Suprapubic skin (tissue), 4 donors: ENCODE measurements at regions not wholly inside any gene's neighbourhood (a gene's known extent, or its start where the extent isn't known, plus 50 kb on each side); places are given as distances from the start of the nearest gene placed in this dataset.
"Not testable (repeated sequence)": the region's sequence is repeated elsewhere in the genome, so short reads cannot be mapped to it uniquely, and the experiment has no call there.

Experiments used
- DNase-seq, 2 donors: peaks; one replicate each; pipeline ENCODE4 v3.0.0-alpha.2; 2019; ENCODE audit warnings: low spot score in 2 of 2
- H3K27ac ChIP-seq: fragments of 200-600 bp; sonication (generic); one replicate; pipeline ENCODE4 v1.5.1; 2019
- H3K27me3 ChIP-seq: fragments of 200-600 bp; sonication (generic); one replicate; pipeline ENCODE4 v1.5.1; 2019
- H3K36me3 ChIP-seq: fragments of 200-600 bp; sonication (generic); one replicate; pipeline ENCODE4 v1.5.1; 2019
- H3K4me1 ChIP-seq: fragments of 200-600 bp; sonication (generic); one replicate; pipeline ENCODE4 v1.5.1; 2019
- H3K4me3 ChIP-seq: fragments of 200-600 bp; sonication (generic); one replicate; pipeline ENCODE4 v1.5.1; 2019; ENCODE audit warnings: mild to moderate bottlenecking
- H3K9me3 ChIP-seq: fragments of 200-600 bp; sonication (generic); one replicate; pipeline ENCODE4 v1.5.1; 2019
- EP300 ChIP-seq: sonication (generic); formaldehyde crosslinking; IDR thresholded peaks from one replicate; pipeline ENCODE4 v1.6.1; 2017; ENCODE audit warnings: antibody characterized with exemption
- POLR2A ChIP-seq, 2 donors: fragments of 450-650 bp; IDR thresholded peaks; one replicate each; pipeline ENCODE4 v1.6.1; 2017; ENCODE audit warnings: antibody characterized with exemption in 2 of 2, mild to moderate bottlenecking in 2 of 2, moderate library complexity in 2 of 2
- POLR2AphosphoS5 ChIP-seq, 3 donors: sonication (generic); formaldehyde crosslinking; IDR thresholded peaks; one replicate each; pipeline ENCODE4 v1.6.1; 2017; ENCODE audit warnings: antibody characterized with exemption in 3 of 3
- WGBS: methylation state at CpG from one replicate; pipeline ENCODE4 v1.1.5; 2018; 5-methylcytosine and 5-hydroxymethylcytosine counted together
- TF ChIP-seq, protein P1 (sequence below), 2 donors: fragments of 200-600 bp in 1 of 2; fragments of 450-650 bp in 1 of 2; sonication (generic) in 1 of 2; IDR thresholded peaks; one replicate each; pipeline ENCODE4 v1.5.1; 2016 to 2019; ENCODE audit warnings: antibody characterized with exemption in 2 of 2, mild to moderate bottlenecking in 1 of 2, moderate library complexity in 1 of 2

DNA sequence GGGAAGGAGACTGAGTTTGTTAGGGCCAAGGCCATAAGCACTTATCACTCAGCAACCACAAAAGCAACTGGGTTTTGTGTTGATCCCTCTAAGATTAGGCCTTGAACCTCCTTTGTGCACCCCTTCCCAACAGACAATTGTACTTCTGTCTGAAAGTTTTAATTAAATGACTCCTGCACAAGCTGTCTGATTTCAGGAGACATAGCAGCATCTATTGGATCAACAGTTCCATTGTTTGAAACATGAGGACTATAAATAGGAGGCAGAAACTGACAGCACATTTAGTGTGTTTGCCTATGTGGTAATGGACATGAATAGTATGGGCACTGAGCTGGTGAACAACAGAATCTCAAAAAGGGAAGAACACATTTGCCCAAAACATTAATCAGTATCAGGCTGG, 167.3 kb upstream of the KCNJ6 start:
- no peak for DNase-seq
- no peaks in the 10 kb centered on the region for H3K9me3 ChIP-seq
- H3K4me1 ChIP-seq = no peaks in the 10 kb centered on the region
- H3K27ac ChIP-seq = no peak overlapping the region
- peaks cover 3% of the 10 kb centered on the region for H3K27me3 ChIP-seq
- no peaks in the 10 kb centered on the region for H3K36me3 ChIP-seq
- H3K4me3 ChIP-seq = no peak overlapping the region
- TF ChIP-seq POLR2AphosphoS5 (IDR thresholded peaks at IDR 0.05) (no peak), POLR2A (IDR thresholded peaks at IDR 0.05) (no peak), EP300 (no peak)
- TF ChIP-seq, protein P1, sequence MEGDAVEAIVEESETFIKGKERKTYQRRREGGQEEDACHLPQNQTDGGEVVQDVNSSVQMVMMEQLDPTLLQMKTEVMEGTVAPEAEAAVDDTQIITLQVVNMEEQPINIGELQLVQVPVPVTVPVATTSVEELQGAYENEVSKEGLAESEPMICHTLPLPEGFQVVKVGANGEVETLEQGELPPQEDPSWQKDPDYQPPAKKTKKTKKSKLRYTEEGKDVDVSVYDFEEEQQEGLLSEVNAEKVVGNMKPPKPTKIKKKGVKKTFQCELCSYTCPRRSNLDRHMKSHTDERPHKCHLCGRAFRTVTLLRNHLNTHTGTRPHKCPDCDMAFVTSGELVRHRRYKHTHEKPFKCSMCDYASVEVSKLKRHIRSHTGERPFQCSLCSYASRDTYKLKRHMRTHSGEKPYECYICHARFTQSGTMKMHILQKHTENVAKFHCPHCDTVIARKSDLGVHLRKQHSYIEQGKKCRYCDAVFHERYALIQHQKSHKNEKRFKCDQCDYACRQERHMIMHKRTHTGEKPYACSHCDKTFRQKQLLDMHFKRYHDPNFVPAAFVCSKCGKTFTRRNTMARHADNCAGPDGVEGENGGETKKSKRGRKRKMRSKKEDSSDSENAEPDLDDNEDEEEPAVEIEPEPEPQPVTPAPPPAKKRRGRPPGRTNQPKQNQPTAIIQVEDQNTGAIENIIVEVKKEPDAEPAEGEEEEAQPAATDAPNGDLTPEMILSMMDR (IDR thresholded peaks at IDR 0.05) = no peak

GRCh38 chr21:38086580-38086979, 170.2 kb upstream of the KCNJ15 start:
- TF ChIP-seq POLR2AphosphoS5 (IDR thresholded peaks at IDR 0.05) (no peak), POLR2A (IDR thresholded peaks at IDR 0.05) (no peak), EP300 (no peak)
- TF ChIP-seq, protein P1 (IDR thresholded peaks at IDR 0.05) = no peak
- no peak for DNase-seq

DNA sequence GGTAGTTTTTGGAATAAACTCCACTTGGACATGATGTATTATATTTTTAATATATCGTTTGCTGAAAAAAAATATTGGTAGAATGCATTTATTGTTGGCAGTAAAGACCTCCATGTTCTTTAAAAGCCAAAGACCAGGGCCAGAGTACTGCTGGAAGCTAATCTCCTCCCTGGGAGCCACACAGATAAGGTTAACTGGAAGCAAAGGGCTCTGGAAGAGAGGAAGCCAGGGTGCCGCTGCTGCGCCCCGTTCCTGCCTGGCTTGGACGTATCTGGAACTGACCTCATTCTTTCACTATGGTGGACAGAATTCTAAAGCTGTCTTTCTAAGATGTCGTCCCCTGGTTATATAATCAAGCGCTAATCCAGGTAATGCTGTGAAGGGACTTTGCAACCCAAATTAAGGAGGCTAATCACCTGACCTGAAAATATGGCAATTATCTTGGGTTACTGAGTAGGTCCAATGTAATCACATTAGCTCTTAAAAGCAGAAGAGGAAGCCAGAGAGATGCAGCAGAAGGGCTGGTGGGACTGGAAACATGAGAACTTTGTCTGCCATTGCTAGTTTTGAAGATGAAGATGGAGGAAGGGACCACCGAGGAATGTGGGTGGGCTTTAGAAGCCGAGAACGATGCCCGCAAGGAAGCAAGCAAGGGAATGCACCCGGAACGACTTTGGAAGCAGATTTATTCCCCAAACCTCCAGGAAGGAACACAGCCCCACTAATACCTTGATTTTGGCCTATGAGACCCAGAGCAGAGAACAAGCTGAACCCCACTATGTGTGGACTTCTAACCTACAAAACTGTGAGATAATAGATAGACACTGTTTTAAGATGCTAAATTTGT, 167.7 kb upstream of the KCNJ15 start:
- Histone ChIP-seq H3K36me3 (no peaks in the 10 kb centered on the region), H3K4me3 (no peak overlapping the region), H3K27me3 (peaks cover 14% of the 10 kb centered on the region), H3K4me1 (no peaks in the 10 kb centered on the region), H3K27ac (no peak overlapping the region), H3K9me3 (no peaks in the 10 kb centered on the region)
- 90% methylated on average over 13 of the region's 13 CpGs for WGBS
- no peak for DNase-seq
- TF ChIP-seq, protein P1 (IDR thresholded peaks at IDR 0.05) = no peak
- TF ChIP-seq POLR2AphosphoS5 (IDR thresholded peaks at IDR 0.05) (no peak), EP300 (no peak)

More at GRCh38 chr21:38086580-38086979, 170.2 kb upstream of the KCNJ15 start:
- Histone ChIP-seq H3K27me3 (peaks cover 11% of the 10 kb centered on the region), H3K4me1 (no peaks in the 10 kb centered on the region), H3K36me3 (no peaks in the 10 kb centered on the region), H3K4me3 (no peak overlapping the region), H3K27ac (no peak overlapping the region), H3K9me3 (no peaks in the 10 kb centered on the region)
- WGBS = 96% methylated on average over 1 of the region's 1 CpG

GRCh38 chr21:38089763-38090046, 167.1 kb upstream of the KCNJ15 start:
- Histone ChIP-seq H3K27me3 (peaks cover 14% of the 10 kb centered on the region), H3K36me3 (no peaks in the 10 kb centered on the region), H3K27ac (no peak overlapping the region), H3K4me1 (no peaks in the 10 kb centered on the region), H3K9me3 (no peaks in the 10 kb centered on the region), H3K4me3 (no peak overlapping the region)
- 74% methylated on average over 6 of the region's 6 CpGs for WGBS
- TF ChIP-seq EP300 = no peak
- TF ChIP-seq POLR2A (IDR thresholded peaks at IDR 0.05) = no peak
- TF ChIP-seq, protein P1 (IDR thresholded peaks at IDR 0.05) = no peak
- TF ChIP-seq POLR2AphosphoS5 (IDR thresholded peaks at IDR 0.05) = no peak
- no peak for DNase-seq

GRCh38 chr21:38091061-38091460, 165.7 kb upstream of the KCNJ15 start:
- not testable (repeated sequence) for H3K4me3 ChIP-seq, H3K36me3 ChIP-seq, DNase-seq, H3K27ac ChIP-seq, H3K9me3 ChIP-seq, H3K4me1 ChIP-seq
- H3K27me3 ChIP-seq = peaks cover 14% of the 10 kb centered on the region
- WGBS = 95% methylated on average over 2 of the region's 2 CpGs

- Histone ChIP-seq H3K4me1 (no peaks in the 10 kb centered on the region), H3K27me3 (peaks cover 16% of the 10 kb centered on the region), H3K9me3 (no peaks in the 10 kb centered on the region), H3K4me3 (no peak overlapping the region), H3K27ac (no peak overlapping the region), H3K36me3 (no peaks in the 10 kb centered on the region)
- 64% methylated on average over 6 of the region's 6 CpGs for WGBS
- DNase-seq = no peak
- TF ChIP-seq POLR2A (IDR thresholded peaks at IDR 0.05) = no peak
Measured at GRCh38 chr21:38092051-38092450, 164.7 kb upstream of the KCNJ15 start.
